Suprapubic skin (tissue), 3 donors: ENCODE measurements at regions not wholly inside any gene's neighbourhood (a gene's known extent, or its start where the extent isn't known, plus 50 kb on each side); places are given as distances from the start of the nearest gene placed in this dataset.

ENCODE experiments used
- CTCF ChIP-seq, 2 donors: fragments of 200-600 bp in 1 of 2; fragments of 450-650 bp in 1 of 2; sonication (generic) in 1 of 2; IDR thresholded peaks; one replicate each; pipeline ENCODE4 v1.5.1; 2016 to 2019; ENCODE audit warnings: antibody characterized with exemption in 2 of 2, mild to moderate bottlenecking in 1 of 2, moderate library complexity in 1 of 2
- POLR2AphosphoS5 ChIP-seq, 3 donors: sonication (generic); formaldehyde crosslinking; IDR thresholded peaks; one replicate each; pipeline ENCODE4 v1.6.1; 2017; ENCODE audit warnings: antibody characterized with exemption in 3 of 3

- TF ChIP-seq CTCF (IDR thresholded peaks at IDR 0.05), result no peak
- no peak for TF ChIP-seq POLR2AphosphoS5 (IDR thresholded peaks at IDR 0.05)
These were observed 210.3 kb downstream of the NUAK1 start for GRCh38 chr12:105928436-105928835.
